ENCODE measurements at regions not wholly inside any gene's neighbourhood (a gene's known extent, or its start where the extent isn't known, plus 50 kb on each side); places are given as distances from the start of the nearest gene placed in this dataset.

GRCh38 chr1:234861024-234861620 lies 251.1 kb upstream of the IRF2BP2 start:
- 0 out of 2 replicates have a peak, but pooled peaks cover 6% of the 10 kb centered on the region for H3K9me3 ChIP-seq
- H3K27ac ChIP-seq (ENCODE audit: low read depth in 2 of 2, low read length in 1 of 2) = no peak overlapping the region
- H3K4me1 ChIP-seq (ENCODE audit: control insufficient read depth in 1 of 2, insufficient read depth in 2 of 2, low read depth in 1 of 2, low read length in 1 of 2) = no peaks in the 10 kb centered on the region; a peak in 2 of 4 replicates
- H3K4me3 ChIP-seq (ENCODE audit: low read depth in 2 of 2, low read length in 1 of 2) = no peak overlapping the region
- H3F3A ChIP-seq (replicated peaks; ENCODE audit: insufficient read depth) = no peaks in the 10 kb centered on the region
- no peaks in the 10 kb centered on the region for H3K27me3 ChIP-seq (ENCODE audit: insufficient read depth)
- 93% methylated on average over 2 of the region's 2 CpGs for WGBS (ENCODE audit: low lambda C conversion rate)
- POLR2A ChIA-PET = interaction anchor here (0.7 kb wide), 1 partner anchor 322 kb away, joined by 3 read pairs; no protein-coding TSS in a partner anchor
- H3K4me2 ChIP-seq = no peak overlapping the region
- no peak overlapping the region for H3K9ac ChIP-seq
- no peaks in the 10 kb centered on the region for H3K79me2 ChIP-seq (ENCODE audit: insufficient read depth)
- TF ChIP-seq RAD21 (IDR thresholded peaks at IDR 0.05; ENCODE audit: low read length) (no peak), NRF1 (IDR thresholded peaks at IDR 0.05; ENCODE audit: low read depth, low read length) (no peak), FOSL2 (IDR thresholded peaks at IDR 0.05; ENCODE audit: borderline replicate concordance, low read depth) (no peak), TEAD4 (IDR thresholded peaks at IDR 0.05; ENCODE audit: borderline replicate concordance, insufficient read depth) (no peak), SMC3 (IDR thresholded peaks at IDR 0.05; ENCODE audit: low read depth, low read length) (no peak), MAX (IDR thresholded peaks at IDR 0.05; ENCODE audit: low read depth) (no peak), ELF1 (IDR thresholded peaks at IDR 0.05) (no peak), SIN3A (IDR thresholded peaks at IDR 0.05; ENCODE audit: borderline replicate concordance, low read depth, low read length) (no peak), USF1 (IDR thresholded peaks at IDR 0.05; ENCODE audit: borderline replicate concordance, low read depth) (no peak), FOXJ3 (CRISPR knock-in tag; IDR thresholded peaks at IDR 0.05) (no peak), JUND (IDR thresholded peaks at IDR 0.05) (no peak), EZH2phosphoT487 (IDR thresholded peaks at IDR 0.05; ENCODE audit: borderline replicate concordance, low read depth) (no peak), RCOR1 (IDR thresholded peaks at IDR 0.05; ENCODE audit: low read length) (no peak), TAF1 (IDR thresholded peaks at IDR 0.05; ENCODE audit: borderline replicate concordance, low read depth, low read length) (no peak), IRF3 (IDR thresholded peaks at IDR 0.05; ENCODE audit: low read depth, low read length) (no peak), GABPA (IDR thresholded peaks at IDR 0.05; ENCODE audit: low read depth) (no peak), PBX3 (IDR thresholded peaks at IDR 0.05) (no peak)
- no peaks in the 10 kb centered on the region for H4K20me1 ChIP-seq (ENCODE audit: insufficient read depth)
- H3K36me3 ChIP-seq (replicated peaks in 1 of 2; ENCODE audit: control insufficient read depth in 1 of 2, insufficient read depth in 2 of 2, low read length in 1 of 2) = no peaks in the 10 kb centered on the region
- no peaks in the 10 kb centered on the region for H3K9me2 ChIP-seq
- no peak overlapping the region for H2AFZ ChIP-seq (ENCODE audit: low read depth)
- DNase-seq = no peak
- CTCF ChIA-PET = interaction anchor here (0.6 to 0.9 kb wide), 2 partner anchors 20 to 223 kb away, joined by 3 read pairs; no protein-coding TSS in a partner anchor

All from SK-N-SH (cell line).